ENCODE measurements at regions not wholly inside any gene's neighbourhood (a gene's known extent, or its start where the extent isn't known, plus 50 kb on each side); places are given as distances from the start of the nearest gene placed in this dataset.

- no peak for TF ChIP-seq CTCF (IDR thresholded peaks at IDR 0.05; ENCODE audit: low read length, missing control alignments)
- no peak overlapping the region for H3K4me3 ChIP-seq (replicated peaks; ENCODE audit: low read depth, low read length)
- DNase-seq (ENCODE audit: low read depth) = no peak
These were observed 1112.3 kb upstream of the SEMA6A start for GRCh38 chr5:117686926-117687325.

- H3K4me3 ChIP-seq (replicated peaks; ENCODE audit: low read depth, low read length) = no peak overlapping the region
- TF ChIP-seq CTCF (IDR thresholded peaks at IDR 0.05; ENCODE audit: low read length, missing control alignments) = no peak
- DNase-seq (ENCODE audit: low read depth) = no peak
These were observed 1107.8 kb upstream of the SEMA6A start for GRCh38 chr5:117682416-117682815.

- no peak overlapping the region for H3K4me3 ChIP-seq (replicated peaks; ENCODE audit: low read depth, low read length)
- DNase-seq (ENCODE audit: low read depth) = no peak
- TF ChIP-seq CTCF (IDR thresholded peaks at IDR 0.05; ENCODE audit: low read length, missing control alignments) = no peak
These were observed 1107.0 kb upstream of the SEMA6A start for GRCh38 chr5:117681431-117682254.

- DNase-seq (ENCODE audit: low read depth) = peak; percentile 24
- no peak overlapping the region for H3K4me3 ChIP-seq (replicated peaks; ENCODE audit: low read depth, low read length)
- no peak for TF ChIP-seq CTCF (IDR thresholded peaks at IDR 0.05; ENCODE audit: low read length, missing control alignments)
These were observed 1105.8 kb upstream of the SEMA6A start for GRCh38 chr5:117680426-117680825.

GRCh38 chr5:117679046-117679445 lies 1104.4 kb upstream of the SEMA6A start:
- no peak for DNase-seq (ENCODE audit: low read depth)
- no peak for TF ChIP-seq CTCF (IDR thresholded peaks at IDR 0.05; ENCODE audit: low read length, missing control alignments)
- H3K4me3 ChIP-seq (replicated peaks; ENCODE audit: low read depth, low read length) = no peak overlapping the region

- no peak for TF ChIP-seq CTCF (IDR thresholded peaks at IDR 0.05; ENCODE audit: low read length, missing control alignments)
- no peak overlapping the region for H3K4me3 ChIP-seq (replicated peaks; ENCODE audit: low read depth, low read length)
- no peak for DNase-seq (ENCODE audit: low read depth)
These were observed 1101.0 kb upstream of the SEMA6A start for GRCh38 chr5:117675646-117676045.

- no peak for TF ChIP-seq CTCF (IDR thresholded peaks at IDR 0.05; ENCODE audit: low read length, missing control alignments)
- H3K4me3 ChIP-seq (replicated peaks; ENCODE audit: low read depth, low read length) = no peak overlapping the region
- DNase-seq (ENCODE audit: low read depth) = no peak
These were observed 1096.9 kb upstream of the SEMA6A start for GRCh38 chr5:117671551-117671950.
